GM12865 (cell line): ENCODE measurements at regions not wholly inside any gene's neighbourhood (a gene's known extent, or its start where the extent isn't known, plus 50 kb on each side); places are given as distances from the start of the nearest gene placed in this dataset.

ENCODE experiments used
- DNase-seq: peaks from one replicate; pipeline ENCODE4 v3.0.0; 2010; ENCODE audit warnings: low read depth
- H3K4me3 ChIP-seq: 2 replicates; pipeline ENCODE4 v1.5.1; 2011; ENCODE audit warnings: mild to moderate bottlenecking, low read depth, low read length, control low read depth
- TF ChIP-seq, protein P1 (sequence below): IDR thresholded peaks from 2 replicates; pipeline ENCODE4 v1.5.1; 2011; ENCODE audit warnings: low read length, control low read depth, low read depth, inconsistent platforms; ENCODE audit not compliant: insufficient read depth; ENCODE audit errors: missing control alignments

DNA sequence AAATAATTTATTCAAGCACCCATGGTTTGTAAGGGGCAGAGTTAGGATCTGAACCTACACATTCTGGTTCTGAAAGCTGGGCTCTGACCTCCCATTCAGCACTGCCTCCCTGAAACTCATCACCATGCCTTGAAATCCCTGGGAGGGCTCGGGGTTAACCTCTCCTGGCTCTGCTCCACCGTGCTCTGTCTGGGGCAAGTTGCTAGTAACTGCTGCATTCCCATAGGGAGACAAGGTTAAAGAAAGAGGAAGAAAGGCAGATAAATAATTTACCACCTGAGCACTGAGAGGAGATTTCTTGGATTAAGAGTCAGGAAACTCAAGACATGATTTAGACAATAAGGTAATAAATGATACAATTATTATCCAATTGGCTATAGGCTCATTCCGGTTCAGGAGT, 199.3 kb downstream of the KIF18A start:
- TF ChIP-seq, protein P1, sequence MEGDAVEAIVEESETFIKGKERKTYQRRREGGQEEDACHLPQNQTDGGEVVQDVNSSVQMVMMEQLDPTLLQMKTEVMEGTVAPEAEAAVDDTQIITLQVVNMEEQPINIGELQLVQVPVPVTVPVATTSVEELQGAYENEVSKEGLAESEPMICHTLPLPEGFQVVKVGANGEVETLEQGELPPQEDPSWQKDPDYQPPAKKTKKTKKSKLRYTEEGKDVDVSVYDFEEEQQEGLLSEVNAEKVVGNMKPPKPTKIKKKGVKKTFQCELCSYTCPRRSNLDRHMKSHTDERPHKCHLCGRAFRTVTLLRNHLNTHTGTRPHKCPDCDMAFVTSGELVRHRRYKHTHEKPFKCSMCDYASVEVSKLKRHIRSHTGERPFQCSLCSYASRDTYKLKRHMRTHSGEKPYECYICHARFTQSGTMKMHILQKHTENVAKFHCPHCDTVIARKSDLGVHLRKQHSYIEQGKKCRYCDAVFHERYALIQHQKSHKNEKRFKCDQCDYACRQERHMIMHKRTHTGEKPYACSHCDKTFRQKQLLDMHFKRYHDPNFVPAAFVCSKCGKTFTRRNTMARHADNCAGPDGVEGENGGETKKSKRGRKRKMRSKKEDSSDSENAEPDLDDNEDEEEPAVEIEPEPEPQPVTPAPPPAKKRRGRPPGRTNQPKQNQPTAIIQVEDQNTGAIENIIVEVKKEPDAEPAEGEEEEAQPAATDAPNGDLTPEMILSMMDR: no peak
- no peak for DNase-seq
- H3K4me3 ChIP-seq: no peak overlapping the region

DNA sequence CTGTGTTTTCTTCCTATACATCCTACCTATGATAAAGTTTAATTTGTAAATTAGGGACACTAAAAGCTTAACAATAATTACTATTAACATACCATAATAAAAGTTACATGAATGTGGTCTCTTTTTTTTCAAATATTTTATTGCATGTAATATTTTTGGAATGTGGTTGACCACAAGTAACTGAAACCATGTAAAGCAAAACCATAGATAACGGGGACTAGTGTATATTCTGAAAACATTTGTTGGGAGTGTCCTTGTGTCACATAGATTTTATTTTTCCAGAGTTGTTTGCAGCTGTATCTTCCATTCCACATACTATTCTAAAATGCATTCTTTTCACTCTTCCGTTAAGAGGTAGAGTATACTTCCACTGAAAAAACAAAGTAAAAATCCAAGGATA, 200.4 kb downstream of the KIF18A start:
- no peak overlapping the region for H3K4me3 ChIP-seq
- TF ChIP-seq, protein P1: no peak

DNA sequence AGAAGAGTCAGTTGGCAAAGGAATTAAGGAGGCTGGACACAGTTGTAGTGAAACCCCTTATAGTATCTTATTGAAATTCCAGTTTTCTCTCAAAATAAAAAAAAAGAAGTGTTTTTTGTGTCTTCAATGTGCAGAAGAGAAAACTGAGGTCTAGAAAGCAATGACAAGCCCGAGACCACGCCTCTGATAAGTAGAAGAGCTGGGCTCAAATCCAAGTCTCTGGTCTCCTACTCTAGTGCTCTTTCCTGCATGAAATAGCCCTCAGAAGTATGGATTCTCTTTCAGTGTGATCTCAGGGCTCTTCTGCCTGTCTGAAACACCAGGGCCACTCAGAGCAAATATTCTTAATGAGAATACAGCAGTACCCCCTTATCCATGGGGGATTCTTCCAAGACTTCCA, 200.9 kb downstream of the KIF18A start:
- no peak for DNase-seq
- TF ChIP-seq, protein P1: no peak
- H3K4me3 ChIP-seq: no peak overlapping the region

More for the DNA sequence above, 200.4 kb downstream of the KIF18A start:
- DNase-seq: no peak

DNA sequence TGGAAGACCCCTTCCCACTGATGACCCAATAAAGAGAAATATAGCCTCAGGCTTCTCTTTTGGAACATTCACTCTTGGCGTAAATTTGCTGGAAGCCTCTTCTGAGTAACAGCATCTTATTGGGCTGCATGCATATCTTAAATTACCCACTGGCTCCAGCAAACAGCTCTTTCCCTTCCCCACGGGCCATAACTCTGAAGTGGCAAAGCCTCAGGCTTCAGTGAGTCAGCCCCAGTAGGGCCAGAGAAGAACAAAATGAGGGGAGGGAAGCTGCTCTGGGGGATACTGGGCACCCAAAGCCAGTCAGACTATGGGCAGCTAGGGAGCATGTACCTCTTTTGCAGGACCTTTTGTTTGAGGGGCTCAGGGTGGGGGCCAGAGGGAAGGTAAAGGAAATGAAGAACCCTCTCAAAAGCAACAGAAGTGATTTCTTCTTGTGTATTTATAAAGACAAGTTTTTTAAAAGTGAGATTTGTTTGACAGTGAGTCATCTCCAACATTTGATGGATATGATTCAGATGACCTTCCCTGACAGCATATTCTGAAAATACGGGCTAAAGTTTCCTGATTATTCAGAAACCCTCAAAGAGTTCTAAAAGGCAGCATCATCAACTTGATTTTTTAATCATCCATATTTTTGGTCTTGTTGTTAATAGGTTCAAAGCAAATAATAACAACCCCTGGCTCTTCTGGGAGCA, 203.4 kb downstream of the KIF18A start:
- DNase-seq: no peak
- TF ChIP-seq, protein P1: no peak
- H3K4me3 ChIP-seq: no peak overlapping the region

DNA sequence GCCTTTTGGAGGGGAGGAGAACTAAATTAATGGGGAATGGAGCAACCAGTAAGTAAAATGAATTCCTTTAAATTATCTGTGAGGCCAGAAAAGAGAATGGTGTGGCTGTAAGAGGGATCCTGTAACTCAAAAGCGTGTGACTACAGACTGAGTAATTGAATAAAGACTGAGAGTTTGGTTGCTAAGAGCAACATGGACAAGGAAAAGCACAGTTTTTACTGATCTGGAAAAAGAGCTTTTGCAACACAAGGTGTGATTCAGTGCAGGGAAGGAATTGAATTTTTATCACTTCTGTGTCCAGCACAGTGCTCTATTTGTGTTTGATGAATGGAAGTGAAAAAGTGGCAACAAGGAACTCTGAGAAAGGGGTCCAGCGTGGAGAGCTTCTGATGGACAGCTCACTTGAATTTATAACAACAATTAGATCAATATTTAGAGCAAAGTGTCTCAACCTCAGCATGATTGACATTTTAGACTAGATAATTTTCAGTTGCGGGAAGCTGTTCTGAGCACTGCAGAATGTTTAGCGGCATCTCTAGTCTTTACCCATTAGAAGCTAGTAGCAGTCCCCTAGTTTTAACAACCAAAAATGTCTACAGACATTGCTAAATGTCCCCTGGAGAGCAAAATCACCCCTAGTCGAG, 202.8 kb upstream of the BDNF start:
- DNase-seq: no peak
- H3K4me3 ChIP-seq: no peak overlapping the region
- TF ChIP-seq, protein P1: no peak

DNA sequence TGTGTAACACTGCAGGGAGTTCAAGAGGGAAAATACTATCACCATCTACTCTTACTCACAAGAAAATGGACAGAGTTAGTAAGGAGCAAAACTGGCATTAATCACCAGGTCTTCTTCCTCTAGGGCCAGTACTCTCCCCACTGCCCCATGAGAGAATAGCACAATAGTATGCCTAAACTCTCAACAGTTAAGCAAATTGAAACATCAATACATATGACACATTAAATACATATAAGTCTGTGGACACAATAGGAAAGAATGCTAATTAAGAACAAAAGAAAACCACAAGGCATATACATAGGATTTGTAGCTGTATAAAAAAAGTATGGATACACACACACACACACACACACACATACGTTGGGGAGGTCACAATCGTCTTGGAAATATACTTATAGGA, 197.9 kb upstream of the BDNF start:
- DNase-seq: no peak
- TF ChIP-seq, protein P1: no peak
- no peak overlapping the region for H3K4me3 ChIP-seq
